Astrocyte (in vitro differentiated cells and primary cell): ENCODE measurements at regions not wholly inside any gene's neighbourhood (a gene's known extent, or its start where the extent isn't known, plus 50 kb on each side); places are given as distances from the start of the nearest gene placed in this dataset.

Experiments used
- DNase-seq: peaks from one replicate; pipeline ENCODE4 v3.0.0-alpha.2; 2010; ENCODE audit warnings: low read depth
- FAIRE-seq: peaks from 2 replicates; lab custom pipeline; 2011; peaks lifted over from hg19 to GRCh38; lab: Jason Lieb, UNC
- H2AFZ ChIP-seq: 2 replicates; pipeline ENCODE4 v1.6.0; 2012; ENCODE audit warnings: low read depth, low read length, inconsistent platforms
- H3K27ac ChIP-seq: 2 replicates; pipeline ENCODE4 v1.5.1; 2011; ENCODE audit warnings: low read depth, low read length, inconsistent platforms
- H3K27me3 ChIP-seq: 2 replicates; pipeline ENCODE4 v1.6.0; 2011; ENCODE audit warnings: low read length, inconsistent platforms; ENCODE audit not compliant: insufficient read depth
- H3K36me3 ChIP-seq: 2 replicates; pipeline ENCODE4 v1.5.1; 2011; ENCODE audit warnings: low read length, inconsistent platforms; ENCODE audit not compliant: insufficient read depth
- H3K4me1 ChIP-seq: 2 replicates; pipeline ENCODE4 v1.5.1; 2011; ENCODE audit warnings: low read length, inconsistent platforms; ENCODE audit not compliant: insufficient read depth
- H3K4me2 ChIP-seq: 2 replicates; pipeline ENCODE4 v1.6.0; 2012; ENCODE audit warnings: low read length, inconsistent platforms
- H3K4me3 ChIP-seq: 2 replicates; pipeline ENCODE4 v1.5.1; 2011; ENCODE audit warnings: low read depth, mild to moderate bottlenecking, low read length, inconsistent platforms; ENCODE audit not compliant: insufficient read depth
- H3K79me2 ChIP-seq: 2 replicates; pipeline ENCODE4 v1.6.0; 2012; ENCODE audit warnings: mild to moderate bottlenecking, low read length, inconsistent platforms; ENCODE audit not compliant: insufficient read depth
- H3K9ac ChIP-seq: 2 replicates; pipeline ENCODE4 v1.6.0; 2012; ENCODE audit warnings: mild to moderate bottlenecking, low read length, inconsistent platforms
- H3K9me3 ChIP-seq: 2 replicates; pipeline ENCODE4 v1.5.1; 2012; ENCODE audit warnings: low read depth, mild to moderate bottlenecking, low read length, inconsistent platforms; ENCODE audit not compliant: insufficient read depth
- H4K20me1 ChIP-seq: 2 replicates; pipeline ENCODE4 v1.6.0; 2012; ENCODE audit warnings: low read length, inconsistent platforms; ENCODE audit not compliant: insufficient read depth
- H3K27ac Mint-ChIP-seq: one replicate; pipeline ENCODE4 v1.8.0; 2021; ENCODE audit warnings: mild to moderate bottlenecking, mixed read lengths; ENCODE audit not compliant: unreplicated experiment
- H3K27me3 Mint-ChIP-seq: one replicate; pipeline ENCODE4 v1.8.0; 2021; ENCODE audit warnings: low read depth, mixed read lengths; ENCODE audit not compliant: unreplicated experiment
- H3K36me3 Mint-ChIP-seq: one replicate; pipeline ENCODE4 v1.8.0; 2021; ENCODE audit warnings: low read depth, mixed read lengths; ENCODE audit not compliant: unreplicated experiment
- H3K4me1 Mint-ChIP-seq: one replicate; pipeline ENCODE4 v1.8.0; 2021; ENCODE audit warnings: low read depth, mixed read lengths; ENCODE audit not compliant: unreplicated experiment
- H3K4me3 Mint-ChIP-seq: one replicate; pipeline ENCODE4 v1.8.0; 2021; ENCODE audit warnings: mild to moderate bottlenecking, moderate library complexity, mixed read lengths; ENCODE audit not compliant: unreplicated experiment
- H3K9me3 Mint-ChIP-seq: one replicate; pipeline ENCODE4 v1.8.0; 2021; ENCODE audit warnings: mild to moderate bottlenecking, mixed read lengths; ENCODE audit not compliant: unreplicated experiment
- CTCF ChIP-seq: IDR thresholded peaks from 2 replicates; pipeline ENCODE4 v1.5.1; 2011; ENCODE audit warnings: low read depth, mild to moderate bottlenecking, inconsistent platforms, low read length, moderate library complexity; ENCODE audit not compliant: insufficient read depth
- EZH2 ChIP-seq: IDR thresholded peaks from 2 replicates; pipeline ENCODE4 v1.6.1; 2012; ENCODE audit warnings: mild to moderate bottlenecking, low read length, inconsistent platforms; ENCODE audit not compliant: insufficient read depth

- TF ChIP-seq EZH2 (no peak), CTCF (no peak)
- Mint-ChIP-seq H3K27me3 (no peaks in the 10 kb centered on the region), H3K9me3 (no peaks in the 10 kb centered on the region), H3K4me1 (peaks cover 20% of the 10 kb centered on the region), H3K36me3 (no peaks in the 10 kb centered on the region), H3K4me3 (no peak overlapping the region), H3K27ac (peak overlapping the region; percentile 79)
- Histone ChIP-seq H2AFZ (no peak overlapping the region), H3K36me3 (no peaks in the 10 kb centered on the region), H3K79me2 (no peaks in the 10 kb centered on the region), H3K27ac (no peak overlapping the region), H3K4me1 (no peaks in the 10 kb centered on the region), H3K9ac (no peak overlapping the region), H3K27me3 (no peaks in the 10 kb centered on the region), H3K4me3 (no peak overlapping the region), H3K9me3 (no peaks in the 10 kb centered on the region), H3K4me2 (no peak overlapping the region), H4K20me1 (no peaks in the 10 kb centered on the region)
- no peak for FAIRE-seq
- no peak for DNase-seq
Measured at GRCh38 chr7:123271856-123272255, 72.1 kb upstream of the SLC13A1 start.

- Histone ChIP-seq H3K36me3 (no peaks in the 10 kb centered on the region), H3K4me2 (no peak overlapping the region), H3K9me3 (no peaks in the 10 kb centered on the region), H3K4me1 (no peaks in the 10 kb centered on the region), H3K27ac (no peak overlapping the region), H4K20me1 (no peaks in the 10 kb centered on the region), H3K4me3 (no peak overlapping the region), H2AFZ (no peak overlapping the region), H3K9ac (no peak overlapping the region), H3K79me2 (no peaks in the 10 kb centered on the region), H3K27me3 (no peaks in the 10 kb centered on the region)
- DNase-seq (peak; percentile 2), FAIRE-seq (no peak)
- Mint-ChIP-seq H3K27me3 (no peaks in the 10 kb centered on the region), H3K36me3 (no peaks in the 10 kb centered on the region), H3K4me1 (peaks cover 20% of the 10 kb centered on the region), H3K9me3 (no peaks in the 10 kb centered on the region), H3K27ac (peak overlapping the region; percentile 0), H3K4me3 (no peak overlapping the region)
- TF ChIP-seq EZH2: no peak
- no peak for TF ChIP-seq CTCF
Measured at GRCh38 chr7:123271231-123271630, 71.5 kb upstream of the SLC13A1 start.

GRCh38 chr7:123270570-123270969, 70.8 kb upstream of the SLC13A1 start:
- no peaks in the 10 kb centered on the region for H3K9me3 ChIP-seq
- no peaks in the 10 kb centered on the region for H3K27me3 Mint-ChIP-seq
- no peak overlapping the region for H3K9ac ChIP-seq
- no peak overlapping the region for H3K27ac ChIP-seq
- DNase-seq: no peak
- H3K27me3 ChIP-seq: no peaks in the 10 kb centered on the region
- peaks cover 20% of the 10 kb centered on the region for H3K4me1 Mint-ChIP-seq
- no peak overlapping the region for H2AFZ ChIP-seq
- no peaks in the 10 kb centered on the region for H3K36me3 ChIP-seq
- no peaks in the 10 kb centered on the region for H4K20me1 ChIP-seq
- H3K4me3 Mint-ChIP-seq: no peak overlapping the region
- no peak for TF ChIP-seq CTCF
- TF ChIP-seq EZH2: no peak
- no peak for FAIRE-seq
- H3K4me3 ChIP-seq: no peak overlapping the region
- H3K27ac Mint-ChIP-seq: no peak overlapping the region
- no peaks in the 10 kb centered on the region for H3K9me3 Mint-ChIP-seq
- no peak overlapping the region for H3K4me2 ChIP-seq
- H3K79me2 ChIP-seq: no peaks in the 10 kb centered on the region
- no peaks in the 10 kb centered on the region for H3K36me3 Mint-ChIP-seq
- no peaks in the 10 kb centered on the region for H3K4me1 ChIP-seq
